GM12878 (cell line): ENCODE measurements at regions not wholly inside any gene's neighbourhood (a gene's known extent, or its start where the extent isn't known, plus 50 kb on each side); places are given as distances from the start of the nearest gene placed in this dataset.

Experiments used
- ATAC-seq: fragments of 200-7000 bp; cut with Tn5 transposase; 3 replicates; pipeline ENCODE4 v1.9.1; 2020; ENCODE audit warnings: mild to moderate bottlenecking, moderate library complexity
- BruUV-seq: library from RNA; stranded (reverse); fragments of 400-500 nt; replicated peaks from 2 replicates; lab custom pipeline; 2021; lab: Mats Ljungman, UMichigan
- CTCF ChIA-PET: fragments of 300-600 bp; sonication (Branson Sonifier 250); formaldehyde crosslinking; extraction: SDS; loops from one replicate; lab custom pipeline; 2021; ENCODE audit warnings: inconsistent platforms; lab: Yijun Ruan, JAX
- POLR2A ChIA-PET: fragments of 350-600 bp; formaldehyde crosslinking; extraction: SDS; loops from one replicate; lab custom pipeline; 2021; ENCODE audit warnings: inconsistent platforms; lab: Charles Lee
- RAD21 ChIA-PET: fragments of 300-600 bp; sonication (Branson Sonifier 250); formaldehyde crosslinking; loops from one replicate; lab custom pipeline; 2023; ENCODE audit warnings: antibody characterized with exemption; ENCODE audit not compliant: unreplicated experiment; lab: Charles Lee
- SMC1A ChIA-PET: fragments of 300-600 bp; sonication (Branson Sonifier 250); formaldehyde crosslinking; loops from one replicate; lab custom pipeline; 2023; ENCODE audit not compliant: unreplicated experiment, uncharacterized antibody; lab: Charles Lee
- DNase-seq: peaks from one replicate; pipeline ENCODE4 v3.0.0-alpha.2; 2011; ENCODE audit warnings: low read depth, low spot score
- FAIRE-seq: peaks from 3 replicates; lab custom pipeline; 2011; peaks lifted over from hg19 to GRCh38; lab: Jason Lieb, UNC
- H2AFZ ChIP-seq: 2 replicates; pipeline ENCODE4 v1.6.0; 2011; ENCODE audit warnings: low read depth, low read length, control low read depth; ENCODE audit not compliant: control insufficient read depth
- H3K27ac ChIP-seq: 2 replicates; pipeline ENCODE4 v1.5.1; 2011; ENCODE audit warnings: control low read depth; ENCODE audit not compliant: control insufficient read depth, insufficient read depth
- H3K27me3 ChIP-seq, 2 experiments: replicated peaks in 1 of 2; 2 replicates each; pipeline versions ENCODE4 v1.6.0 to v1.6.1; 2011; ENCODE audit warnings: low read length in 1 of 2; ENCODE audit not compliant: control insufficient read depth in 2 of 2, insufficient read depth in 2 of 2
- H3K36me3 ChIP-seq, 2 experiments: 2 replicates each; pipeline ENCODE4 v1.5.1; 2011; ENCODE audit warnings: low read length in 1 of 2; ENCODE audit not compliant: control insufficient read depth in 2 of 2, insufficient read depth in 2 of 2
- H3K4me1 ChIP-seq: 2 replicates; pipeline ENCODE4 v1.6.1; 2011; ENCODE audit warnings: mild to moderate bottlenecking, low read length, moderate library complexity, mixed read lengths; ENCODE audit not compliant: control insufficient read depth, insufficient read depth
- H3K4me2 ChIP-seq: 2 replicates; pipeline ENCODE4 v1.6.0; 2011; ENCODE audit warnings: control low read depth; ENCODE audit not compliant: control insufficient read depth, insufficient read depth
- H3K4me3 ChIP-seq: fragments of 200-600 bp; sonication (generic); 2 replicates; pipeline ENCODE4 v1.5.1; 2016
- H3K79me2 ChIP-seq: 2 replicates; pipeline ENCODE4 v1.6.0; 2011; ENCODE audit warnings: low read length; ENCODE audit not compliant: control insufficient read depth, insufficient read depth
- H3K9ac ChIP-seq: 2 replicates; pipeline ENCODE4 v1.8.0; 2011; ENCODE audit warnings: low read length, control low read depth, mixed read lengths; ENCODE audit not compliant: control insufficient read depth, insufficient read depth
- H3K9me3 ChIP-seq: replicated peaks from 3 replicates; pipeline ENCODE4 v1.5.1; 2011; ENCODE audit warnings: mild to moderate bottlenecking, low read length; ENCODE audit not compliant: control insufficient read depth, insufficient read depth
- H4K20me1 ChIP-seq: 2 replicates; pipeline ENCODE4 v1.6.0; 2011; ENCODE audit not compliant: control insufficient read depth, insufficient read depth
- ASH2L ChIP-seq: fragments of 300-600, 200-600 bp; sonication (generic); IDR thresholded peaks from 2 replicates; pipeline ENCODE4 v1.6.1; 2017; ENCODE audit warnings: low read depth, mild to moderate bottlenecking, borderline replicate concordance
- FOS ChIP-seq: IDR thresholded peaks from 3 replicates; pipeline ENCODE4 v1.6.1; 2011; ENCODE audit warnings: borderline replicate concordance; ENCODE audit not compliant: insufficient read length; ENCODE audit errors: extremely low read depth
- FOXM1 ChIP-seq: IDR thresholded peaks from 2 replicates; pipeline ENCODE4 v1.6.1; 2012; ENCODE audit warnings: low read depth, mild to moderate bottlenecking, inconsistent platforms, low read length, moderate library complexity
- NBN ChIP-seq: fragments of 450-650 bp; IDR thresholded peaks from 2 replicates; pipeline ENCODE4 v1.6.1; 2016
- NFYB ChIP-seq: IDR thresholded peaks from 2 replicates; pipeline ENCODE4 v1.6.1; 2011; ENCODE audit warnings: low read depth, mild to moderate bottlenecking, low read length, improper control_type of control experiment, moderate library complexity; ENCODE audit not compliant: insufficient read depth
- NR2F1 ChIP-seq: fragments of 450-650 bp; conservative IDR thresholded peaks from 2 replicates; pipeline ENCODE4 v1.6.1; 2017; ENCODE audit warnings: mild to moderate bottlenecking
- PML ChIP-seq: IDR thresholded peaks from 2 replicates; pipeline ENCODE4 v1.6.1; 2012; ENCODE audit warnings: low read length, inconsistent platforms
- TBL1XR1 ChIP-seq: IDR thresholded peaks from 2 replicates; pipeline ENCODE4 v1.6.1; 2012; ENCODE audit warnings: low read depth, low read length, improper control_type of control experiment
- WGBS: methylation state at CpG from one replicate; pipeline ENCODE4 v1.1.6; 2016; ENCODE audit warnings: low lambda C conversion rate; ENCODE audit not compliant: insufficient replicate concordance, insufficient coverage; ENCODE audit errors: missing lambda C conversion rate; 5-methylcytosine and 5-hydroxymethylcytosine counted together
- in situ Hi-C: fragments of 300-500 bp; cut with MboI; formaldehyde crosslinking; loops from 9 replicates; pipeline ENCODE4 v1.14.3; 2018; ENCODE audit warnings: mixed read lengths
- intact Hi-C: fragments of 100-400 bp; cut with micrococcal nuclease; formaldehyde crosslinking; loops from one replicate; pipeline ENCODE4 v1.14.2; 2022; ENCODE audit not compliant: unreplicated experiment
- TF ChIP-seq, protein P1 (sequence below): IDR thresholded peaks from 2 replicates; pipeline ENCODE4 v1.6.1; 2012; ENCODE audit warnings: low read depth, low read length, improper control_type of control experiment
- TF ChIP-seq, protein P2 (sequence below): fragments of 450-650 bp; IDR thresholded peaks from 2 replicates; pipeline ENCODE4 v1.6.1; 2017; ENCODE audit warnings: low read depth, mild to moderate bottlenecking, moderate library complexity
- TF ChIP-seq, protein P3 (sequence below): fragments of 450-650 bp; IDR thresholded peaks from 2 replicates; pipeline ENCODE4 v1.6.1; 2017; ENCODE audit warnings: mild to moderate bottlenecking, low read depth, inconsistent platforms; ENCODE audit not compliant: poor library complexity, severe bottlenecking
- TF ChIP-seq, protein P4 (sequence below): fragments of 450-650 bp; IDR thresholded peaks from 2 replicates; pipeline ENCODE4 v1.6.1; 2014; ENCODE audit warnings: mild to moderate bottlenecking

DNA sequence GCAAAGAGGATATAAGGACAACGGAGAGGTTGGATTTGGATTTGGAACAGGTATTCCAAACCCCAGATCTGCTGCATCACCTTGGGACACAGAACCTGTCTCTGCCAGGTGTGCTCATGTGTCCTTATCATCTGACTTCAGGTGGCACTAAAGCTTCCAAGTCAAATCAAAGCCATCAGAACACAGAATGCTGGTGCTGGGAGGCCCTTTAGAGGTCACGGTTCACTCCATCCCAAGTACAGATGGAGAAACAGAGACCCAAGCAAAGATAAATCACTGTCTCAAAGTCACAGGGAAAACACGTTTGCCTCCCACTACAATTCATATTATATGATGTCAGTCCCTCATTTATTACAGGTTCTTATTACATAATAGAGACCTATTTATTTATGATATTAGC is 72.8 kb downstream of the HES1 start (continued):
- TF ChIP-seq, protein P1, sequence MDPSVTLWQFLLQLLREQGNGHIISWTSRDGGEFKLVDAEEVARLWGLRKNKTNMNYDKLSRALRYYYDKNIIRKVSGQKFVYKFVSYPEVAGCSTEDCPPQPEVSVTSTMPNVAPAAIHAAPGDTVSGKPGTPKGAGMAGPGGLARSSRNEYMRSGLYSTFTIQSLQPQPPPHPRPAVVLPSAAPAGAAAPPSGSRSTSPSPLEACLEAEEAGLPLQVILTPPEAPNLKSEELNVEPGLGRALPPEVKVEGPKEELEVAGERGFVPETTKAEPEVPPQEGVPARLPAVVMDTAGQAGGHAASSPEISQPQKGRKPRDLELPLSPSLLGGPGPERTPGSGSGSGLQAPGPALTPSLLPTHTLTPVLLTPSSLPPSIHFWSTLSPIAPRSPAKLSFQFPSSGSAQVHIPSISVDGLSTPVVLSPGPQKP = no peak
- TF ChIP-seq TBL1XR1 (no peak), FOXM1 (no peak), NR2F1 (no peak), ASH2L (no peak)

DNA sequence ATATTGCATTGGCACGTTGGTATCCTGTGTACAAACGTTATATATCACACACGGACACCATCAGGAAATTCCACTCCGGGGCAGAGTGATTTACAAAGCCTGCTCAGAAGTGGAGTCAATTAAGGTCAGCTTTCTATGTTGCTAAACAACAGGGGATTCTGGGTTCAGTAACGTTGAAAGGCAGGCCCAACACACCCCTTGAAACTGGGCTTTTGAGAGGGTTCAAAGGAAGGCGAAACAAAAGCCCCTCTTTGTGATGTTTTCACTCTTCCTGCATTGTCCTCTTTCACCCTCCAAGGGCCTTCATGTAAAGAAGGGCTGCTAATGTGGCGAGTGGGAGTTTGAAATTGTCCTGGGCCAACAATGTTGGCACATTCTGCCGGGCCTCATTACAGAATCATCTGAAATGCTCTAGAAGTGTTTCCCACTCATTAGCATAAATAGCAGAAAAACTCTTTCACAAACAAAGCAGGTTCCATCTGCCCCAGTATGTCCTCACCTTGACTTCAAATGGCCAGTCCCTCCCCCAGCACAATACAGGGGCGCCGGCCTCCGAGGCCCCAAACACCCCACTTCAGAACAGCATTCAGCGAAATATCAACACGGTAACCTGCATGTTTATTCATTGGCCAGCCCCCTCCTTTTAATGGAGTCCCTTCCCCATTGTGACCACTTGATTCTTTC is 76.4 kb downstream of the HES1 start:
- Histone ChIP-seq H3K9me3 (no peaks in the 10 kb centered on the region), H3K27me3 (peaks cover 2 to 3% of the 10 kb centered on the region in 2 experiments; a peak in 3 of 4 replicates), H4K20me1 (no peaks in the 10 kb centered on the region), H3K27ac (no peak overlapping the region), H3K79me2 (no peaks in the 10 kb centered on the region), H3K4me2 (no peak overlapping the region), H2AFZ (no peak overlapping the region), H3K9ac (no peak overlapping the region), H3K36me3 (no peaks in the 10 kb centered on the region), H3K4me1 (no peaks in the 10 kb centered on the region), H3K4me3 (no peak overlapping the region)
- FAIRE-seq (no peak), ATAC-seq (no peak), DNase-seq (no peak)
- CTCF ChIA-PET = no interaction called here
- 60% methylated on average over 13 of the region's 13 CpGs for WGBS
- RAD21 ChIA-PET = no interaction called here
- SMC1A ChIA-PET = no interaction called here
- intact Hi-C loops (no loop called here), in situ Hi-C loops (no loop called here)
- POLR2A ChIA-PET = no interaction called here
- no TSS peak for BruUV-seq
- TF ChIP-seq FOS = no peak
- TF ChIP-seq, protein P2, sequence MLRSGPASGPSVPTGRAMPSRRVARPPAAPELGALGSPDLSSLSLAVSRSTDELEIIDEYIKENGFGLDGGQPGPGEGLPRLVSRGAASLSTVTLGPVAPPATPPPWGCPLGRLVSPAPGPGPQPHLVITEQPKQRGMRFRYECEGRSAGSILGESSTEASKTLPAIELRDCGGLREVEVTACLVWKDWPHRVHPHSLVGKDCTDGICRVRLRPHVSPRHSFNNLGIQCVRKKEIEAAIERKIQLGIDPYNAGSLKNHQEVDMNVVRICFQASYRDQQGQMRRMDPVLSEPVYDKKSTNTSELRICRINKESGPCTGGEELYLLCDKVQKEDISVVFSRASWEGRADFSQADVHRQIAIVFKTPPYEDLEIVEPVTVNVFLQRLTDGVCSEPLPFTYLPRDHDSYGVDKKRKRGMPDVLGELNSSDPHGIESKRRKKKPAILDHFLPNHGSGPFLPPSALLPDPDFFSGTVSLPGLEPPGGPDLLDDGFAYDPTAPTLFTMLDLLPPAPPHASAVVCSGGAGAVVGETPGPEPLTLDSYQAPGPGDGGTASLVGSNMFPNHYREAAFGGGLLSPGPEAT = no peak
- no peak for TF ChIP-seq NFYB
- TF ChIP-seq, protein P3, sequence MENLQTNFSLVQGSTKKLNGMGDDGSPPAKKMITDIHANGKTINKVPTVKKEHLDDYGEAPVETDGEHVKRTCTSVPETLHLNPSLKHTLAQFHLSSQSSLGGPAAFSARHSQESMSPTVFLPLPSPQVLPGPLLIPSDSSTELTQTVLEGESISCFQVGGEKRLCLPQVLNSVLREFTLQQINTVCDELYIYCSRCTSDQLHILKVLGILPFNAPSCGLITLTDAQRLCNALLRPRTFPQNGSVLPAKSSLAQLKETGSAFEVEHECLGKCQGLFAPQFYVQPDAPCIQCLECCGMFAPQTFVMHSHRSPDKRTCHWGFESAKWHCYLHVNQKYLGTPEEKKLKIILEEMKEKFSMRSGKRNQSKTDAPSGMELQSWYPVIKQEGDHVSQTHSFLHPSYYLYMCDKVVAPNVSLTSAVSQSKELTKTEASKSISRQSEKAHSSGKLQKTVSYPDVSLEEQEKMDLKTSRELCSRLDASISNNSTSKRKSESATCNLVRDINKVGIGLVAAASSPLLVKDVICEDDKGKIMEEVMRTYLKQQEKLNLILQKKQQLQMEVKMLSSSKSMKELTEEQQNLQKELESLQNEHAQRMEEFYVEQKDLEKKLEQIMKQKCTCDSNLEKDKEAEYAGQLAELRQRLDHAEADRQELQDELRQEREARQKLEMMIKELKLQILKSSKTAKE = no peak
- no peak for TF ChIP-seq NBN
- TF ChIP-seq, protein P4, sequence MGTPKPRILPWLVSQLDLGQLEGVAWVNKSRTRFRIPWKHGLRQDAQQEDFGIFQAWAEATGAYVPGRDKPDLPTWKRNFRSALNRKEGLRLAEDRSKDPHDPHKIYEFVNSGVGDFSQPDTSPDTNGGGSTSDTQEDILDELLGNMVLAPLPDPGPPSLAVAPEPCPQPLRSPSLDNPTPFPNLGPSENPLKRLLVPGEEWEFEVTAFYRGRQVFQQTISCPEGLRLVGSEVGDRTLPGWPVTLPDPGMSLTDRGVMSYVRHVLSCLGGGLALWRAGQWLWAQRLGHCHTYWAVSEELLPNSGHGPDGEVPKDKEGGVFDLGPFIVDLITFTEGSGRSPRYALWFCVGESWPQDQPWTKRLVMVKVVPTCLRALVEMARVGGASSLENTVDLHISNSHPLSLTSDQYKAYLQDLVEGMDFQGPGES = no peak
- no peak for TF ChIP-seq PML
